MG63 (cell line): ENCODE measurements at regions not wholly inside any gene's neighbourhood (a gene's known extent, or its start where the extent isn't known, plus 50 kb on each side); places are given as distances from the start of the nearest gene placed in this dataset.
A peak's percentile ranks its signal among the peaks of the same experiment; 100 is the strongest.
"Not testable (repeated sequence)": the region's sequence is repeated elsewhere in the genome, so short reads cannot be mapped to it uniquely, and the experiment has no call there.

Experiments
- DNase-seq: peaks from one replicate; pipeline ENCODE4 v3.0.0-alpha.2; 2020
- H3K27me3 ChIP-seq: fragments of 250-450 bp; sonication (Bioruptor Pico); 2 replicates; pipeline ENCODE4 v1.5.1; 2020; ENCODE audit warnings: mild to moderate bottlenecking, moderate library complexity
- H3K36me3 ChIP-seq: fragments of 250-450 bp; sonication (Bioruptor Pico); 2 replicates; pipeline ENCODE4 v1.5.1; 2020; ENCODE audit warnings: mild to moderate bottlenecking, moderate library complexity
- H3K4me3 ChIP-seq: fragments of 250-450 bp; sonication (Bioruptor Pico); 2 replicates; pipeline ENCODE4 v1.5.1; 2020; ENCODE audit warnings: mild to moderate bottlenecking, moderate library complexity
- H3K9me3 ChIP-seq: fragments of 250-450 bp; sonication (Bioruptor Pico); 2 replicates; pipeline ENCODE4 v1.5.1; 2020; ENCODE audit warnings: mild to moderate bottlenecking, moderate library complexity

GRCh38 chr1:835509-835908 lies 88.2 kb upstream of the SAMD11 start:
- not testable (repeated sequence) for H3K36me3 ChIP-seq, H3K9me3 ChIP-seq, H3K4me3 ChIP-seq, H3K27me3 ChIP-seq, DNase-seq

- not testable (repeated sequence) for H3K27me3 ChIP-seq, H3K4me3 ChIP-seq, H3K9me3 ChIP-seq, DNase-seq, H3K36me3 ChIP-seq
Observed at GRCh38 chr1:837601-838000, 86.1 kb upstream of the SAMD11 start.

GRCh38 chr1:838291-838690 lies 85.4 kb upstream of the SAMD11 start:
- H3K4me3 ChIP-seq, DNase-seq, H3K36me3 ChIP-seq, H3K27me3 ChIP-seq, H3K9me3 ChIP-seq: not testable (repeated sequence)

GRCh38 chr1:840592-840991 lies 83.1 kb upstream of the SAMD11 start:
- not testable (repeated sequence) for H3K4me3 ChIP-seq, H3K9me3 ChIP-seq, H3K27me3 ChIP-seq, H3K36me3 ChIP-seq, DNase-seq

- H3K27me3 ChIP-seq, DNase-seq, H3K36me3 ChIP-seq, H3K9me3 ChIP-seq, H3K4me3 ChIP-seq: not testable (repeated sequence)
Observed at GRCh38 chr1:841671-842425, 81.9 kb upstream of the SAMD11 start.

GRCh38 chr1:842799-843198 lies 80.9 kb upstream of the SAMD11 start:
- not testable (repeated sequence) for H3K27me3 ChIP-seq, DNase-seq, H3K4me3 ChIP-seq, H3K36me3 ChIP-seq, H3K9me3 ChIP-seq

GRCh38 chr1:843946-844345 lies 79.8 kb upstream of the SAMD11 start:
- not testable (repeated sequence) for DNase-seq, H3K36me3 ChIP-seq, H3K4me3 ChIP-seq, H3K9me3 ChIP-seq, H3K27me3 ChIP-seq

GRCh38 chr1:844472-845026 lies 79.2 kb upstream of the SAMD11 start:
- no peak overlapping the region for H3K4me3 ChIP-seq
- no peaks in the 10 kb centered on the region for H3K9me3 ChIP-seq
- H3K36me3 ChIP-seq: no peaks in the 10 kb centered on the region
- DNase-seq: no peak
- no peaks in the 10 kb centered on the region for H3K27me3 ChIP-seq

- H3K9me3 ChIP-seq, H3K36me3 ChIP-seq, H3K4me3 ChIP-seq, H3K27me3 ChIP-seq, DNase-seq: not testable (repeated sequence)
Observed at GRCh38 chr1:845641-846040, 78.1 kb upstream of the SAMD11 start.

GRCh38 chr1:849873-850272 lies 73.8 kb upstream of the SAMD11 start:
- not testable (repeated sequence) for H3K9me3 ChIP-seq, H3K27me3 ChIP-seq, H3K4me3 ChIP-seq, H3K36me3 ChIP-seq, DNase-seq

GRCh38 chr1:850318-850717 lies 73.4 kb upstream of the SAMD11 start:
- H3K27me3 ChIP-seq, H3K36me3 ChIP-seq, H3K9me3 ChIP-seq, H3K4me3 ChIP-seq, DNase-seq: not testable (repeated sequence)

GRCh38 chr1:851398-851797 lies 72.3 kb upstream of the SAMD11 start:
- not testable (repeated sequence) for H3K27me3 ChIP-seq, H3K36me3 ChIP-seq, H3K9me3 ChIP-seq, DNase-seq, H3K4me3 ChIP-seq

- not testable (repeated sequence) for DNase-seq, H3K9me3 ChIP-seq, H3K36me3 ChIP-seq, H3K27me3 ChIP-seq, H3K4me3 ChIP-seq
Observed at GRCh38 chr1:851841-852240, 71.9 kb upstream of the SAMD11 start.

GRCh38 chr1:855202-855981 lies 68.3 kb upstream of the SAMD11 start:
- H3K9me3 ChIP-seq, H3K27me3 ChIP-seq, H3K36me3 ChIP-seq, H3K4me3 ChIP-seq, DNase-seq: not testable (repeated sequence)

- not testable (repeated sequence) for H3K36me3 ChIP-seq, H3K27me3 ChIP-seq, H3K9me3 ChIP-seq, DNase-seq, H3K4me3 ChIP-seq
Observed at GRCh38 chr1:856541-857057, 67.1 kb upstream of the SAMD11 start.

- H3K9me3 ChIP-seq, H3K4me3 ChIP-seq, H3K27me3 ChIP-seq, H3K36me3 ChIP-seq, DNase-seq: not testable (repeated sequence)
Observed at GRCh38 chr1:857926-858648, 65.6 kb upstream of the SAMD11 start.

GRCh38 chr1:858649-859041 lies 65.1 kb upstream of the SAMD11 start:
- H3K9me3 ChIP-seq, H3K27me3 ChIP-seq, H3K4me3 ChIP-seq, H3K36me3 ChIP-seq: not testable (repeated sequence)
- peak; percentile 88 for DNase-seq
